HG03139 (cell line): ENCODE measurements at regions not wholly inside any gene's neighbourhood (a gene's known extent, or its start where the extent isn't known, plus 50 kb on each side); places are given as distances from the start of the nearest gene placed in this dataset.
"Not testable (repeated sequence)": the region's sequence is repeated elsewhere in the genome, so short reads cannot be mapped to it uniquely, and the experiment has no call there.

Experiments
- ATAC-seq: cut with Tn5 transposase; IDR thresholded peaks from one replicate; pipeline ENCODE4 v1.9.1; 2021; ENCODE audit not compliant: unreplicated experiment

- ATAC-seq: no peak
Observed at GRCh38 chr2:17148407-17149145, 369.7 kb downstream of the RAD51AP2 start.

- no peak for ATAC-seq
Observed at GRCh38 chr2:17146358-17146757, 371.9 kb downstream of the RAD51AP2 start.

- no peak for ATAC-seq
Observed at GRCh38 chr2:17136877-17137276, 381.4 kb downstream of the RAD51AP2 start.

- no peak for ATAC-seq
Observed at GRCh38 chr2:17136231-17136630, 382.0 kb downstream of the RAD51AP2 start.

- no peak for ATAC-seq
Observed at GRCh38 chr2:17135619-17136018, 382.6 kb downstream of the RAD51AP2 start.

- ATAC-seq: no peak
Observed at GRCh38 chr2:17133052-17133671, 385.1 kb downstream of the RAD51AP2 start.

- ATAC-seq: not testable (repeated sequence)
Observed at GRCh38 chr2:17130627-17131026, 387.6 kb downstream of the RAD51AP2 start.

- ATAC-seq: no peak
Observed at GRCh38 chr2:17125989-17126620, 392.1 kb downstream of the RAD51AP2 start.

- no peak for ATAC-seq
Observed at GRCh38 chr2:17124575-17125318, 393.5 kb downstream of the RAD51AP2 start.

- no peak for ATAC-seq
Observed at GRCh38 chr2:17122887-17123501, 395.2 kb downstream of the RAD51AP2 start.

- ATAC-seq: no peak
Observed at GRCh38 chr2:17115466-17115865, 402.8 kb downstream of the RAD51AP2 start.

- no peak for ATAC-seq
Observed at GRCh38 chr2:17115042-17115441, 403.2 kb downstream of the RAD51AP2 start.

GRCh38 chr2:17107871-17108270, 410.4 kb downstream of the RAD51AP2 start:
- ATAC-seq: no peak

- no peak for ATAC-seq
Observed at GRCh38 chr2:17107151-17107550, 411.1 kb downstream of the RAD51AP2 start.

GRCh38 chr2:17106418-17106817, 411.8 kb downstream of the RAD51AP2 start:
- ATAC-seq: no peak

GRCh38 chr2:17104454-17104853, 413.8 kb downstream of the RAD51AP2 start:
- ATAC-seq: peak; percentile 69

- ATAC-seq: no peak
Observed at GRCh38 chr2:17101596-17101995, 416.6 kb downstream of the RAD51AP2 start.

- no peak for ATAC-seq
Observed at GRCh38 chr2:17101091-17101490, 417.1 kb downstream of the RAD51AP2 start.

GRCh38 chr2:17095340-17095739, 422.9 kb downstream of the RAD51AP2 start:
- no peak for ATAC-seq

GRCh38 chr2:17093712-17094111, 424.5 kb downstream of the RAD51AP2 start:
- no peak for ATAC-seq

- no peak for ATAC-seq
Observed at GRCh38 chr2:17086990-17087389, 421.4 kb upstream of the CYRIA start.
